Motor neuron (in vitro differentiated cells): ENCODE measurements at regions not wholly inside any gene's neighbourhood (a gene's known extent, or its start where the extent isn't known, plus 50 kb on each side); places are given as distances from the start of the nearest gene placed in this dataset.
"Not testable (repeated sequence)": the region's sequence is repeated elsewhere in the genome, so short reads cannot be mapped to it uniquely, and the experiment has no call there.

ENCODE experiments used
- ATAC-seq, 8 experiments: fragments of 200-7000 bp; cut with Tn5 transposase; replicated peaks in 6 of 8; 2 replicates each; pipeline ENCODE4 v1.8.0; 2021; ENCODE audit warnings: mild to moderate bottlenecking in 8 of 8, moderate library complexity in 8 of 8
- H3K27ac ChIP-seq, 2 donors: fragments of 250-450 bp; sonication (Bioruptor Pico); 2 replicates each; pipeline ENCODE4 v1.9.0; 2021; ENCODE audit warnings: antibody characterized with exemption in 2 of 2, mild to moderate bottlenecking in 2 of 2, moderate library complexity in 1 of 2
- H3K4me1 ChIP-seq, 2 donors: fragments of 250-450 bp; sonication (Bioruptor Pico); replicated peaks in 1 of 2; 2 replicates each; pipeline ENCODE4 v1.6.1; 2021; ENCODE audit warnings: antibody characterized with exemption in 2 of 2, mild to moderate bottlenecking in 2 of 2, moderate library complexity in 1 of 2
- H3K4me3 ChIP-seq, 5 donors: fragments of 250-450 bp; sonication (Bioruptor Pico); 2 replicates each; pipeline ENCODE4 v1.9.0; 2021; ENCODE audit warnings: antibody characterized with exemption in 5 of 5, mild to moderate bottlenecking in 5 of 5, moderate library complexity in 4 of 5
- WGBS, 10 experiments: fragments of 450-650 bp; shearing (Covaris generic); methylation state at CpG; one replicate each; pipeline ENCODE4 v1.0.0; 2022; 5-methylcytosine and 5-hydroxymethylcytosine counted together
- in situ Hi-C, 9 experiments: fragments of 400-800 bp; cut with MboI; loops; one replicate each; pipeline ENCODE4 v1.15.0; 2021; ENCODE audit warnings: low sequenced_read_pairs in 9 of 9, low pct_unique_long_range_greater_than_20kb in 2 of 9; ENCODE audit not compliant: unreplicated experiment in 9 of 9

DNA sequence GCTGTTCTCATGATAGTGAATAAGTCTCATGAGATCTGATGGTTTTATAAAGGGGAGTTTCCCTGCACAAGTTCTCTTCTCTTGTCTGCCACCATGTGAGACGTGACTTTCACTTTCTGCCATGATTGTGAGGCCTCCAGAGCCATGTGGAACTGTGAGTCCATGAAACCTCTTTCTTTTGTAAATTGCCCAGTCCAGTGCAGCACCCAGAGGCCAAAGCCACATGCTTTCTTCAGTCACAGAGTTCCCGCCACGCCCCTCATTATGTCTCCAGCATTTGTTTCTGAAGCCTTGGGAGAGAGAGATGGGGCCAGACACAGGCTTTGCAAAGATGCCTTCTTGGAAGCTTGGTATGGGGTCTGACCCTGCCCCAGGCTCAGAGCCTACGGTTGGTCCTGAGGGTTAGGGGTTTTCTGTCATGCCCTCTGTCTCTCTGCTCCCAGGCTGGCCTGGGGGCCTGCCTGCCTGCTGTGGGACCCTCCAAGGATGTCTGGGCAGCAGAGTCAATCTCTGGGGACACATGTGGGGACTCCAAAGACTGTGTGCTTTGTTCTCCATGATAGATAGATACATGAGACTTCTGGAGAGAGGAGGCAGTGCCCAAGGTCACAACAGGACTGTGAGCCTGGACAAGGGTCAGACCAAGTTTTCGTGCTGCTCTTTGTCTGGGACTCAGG is 114.1 kb upstream of the PRMT8 start:
- in situ Hi-C loops, result no loop called here
- WGBS, 10 experiments, result 11 to 100% (median 20%) methylated on average over 1 to 4 of the region's 5 CpGs; no CpG with 5 or more reads in 5 of the 10 experiments
- H3K4me3 ChIP-seq, result no peak overlapping the region
- H3K27ac ChIP-seq, result no peak overlapping the region
- ATAC-seq, result peak in 2 of 8 experiments; percentile 59 to 67
- H3K4me1 ChIP-seq, result peaks cover 9 to 18% of the 10 kb centered on the region in 2 donors

DNA sequence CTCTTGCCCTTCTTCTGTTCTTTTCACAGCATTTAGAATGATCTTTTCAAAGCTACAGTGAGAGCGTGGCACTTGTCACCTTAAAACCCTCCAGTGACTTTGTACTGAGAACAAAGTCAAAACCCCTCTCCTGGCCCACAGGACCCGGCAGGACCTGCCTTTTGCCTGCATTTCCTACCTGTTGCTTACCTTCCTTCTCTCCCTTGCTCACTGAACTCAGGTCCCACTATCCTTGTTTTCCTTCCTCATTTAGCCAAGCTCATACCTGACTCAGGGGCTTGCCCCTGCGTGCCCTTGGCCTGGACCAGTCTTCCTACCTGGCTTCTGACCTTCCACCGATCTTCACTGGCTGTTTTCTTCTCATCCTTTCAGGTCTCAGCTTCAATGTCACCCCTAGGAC is 112.3 kb upstream of the PRMT8 start:
- in situ Hi-C loops, result no loop called here
- ATAC-seq, result no peak
- H3K27ac ChIP-seq, result no peak overlapping the region
- WGBS, 10 experiments, result 29 to 100% (median 86%) methylated on average over 1 to 4 of the region's 4 CpGs
- H3K4me1 ChIP-seq, result peaks cover 9 to 18% of the 10 kb centered on the region in 2 donors
- H3K4me3 ChIP-seq, result no peak overlapping the region

GRCh38 chr12:3379079-3379478 is 111.9 kb upstream of the PRMT8 start:
- no peak overlapping the region for H3K4me3 ChIP-seq
- 17 to 100% (median 87%) methylated on average over 1 to 6 of the region's 6 CpGs; no CpG with 5 or more reads in 1 of the 10 experiments for WGBS, 10 experiments
- no peak for ATAC-seq
- in situ Hi-C loops, result no loop called here
- H3K4me1 ChIP-seq, result peaks cover 9 to 18% of the 10 kb centered on the region in 2 donors
- no peak overlapping the region for H3K27ac ChIP-seq

DNA sequence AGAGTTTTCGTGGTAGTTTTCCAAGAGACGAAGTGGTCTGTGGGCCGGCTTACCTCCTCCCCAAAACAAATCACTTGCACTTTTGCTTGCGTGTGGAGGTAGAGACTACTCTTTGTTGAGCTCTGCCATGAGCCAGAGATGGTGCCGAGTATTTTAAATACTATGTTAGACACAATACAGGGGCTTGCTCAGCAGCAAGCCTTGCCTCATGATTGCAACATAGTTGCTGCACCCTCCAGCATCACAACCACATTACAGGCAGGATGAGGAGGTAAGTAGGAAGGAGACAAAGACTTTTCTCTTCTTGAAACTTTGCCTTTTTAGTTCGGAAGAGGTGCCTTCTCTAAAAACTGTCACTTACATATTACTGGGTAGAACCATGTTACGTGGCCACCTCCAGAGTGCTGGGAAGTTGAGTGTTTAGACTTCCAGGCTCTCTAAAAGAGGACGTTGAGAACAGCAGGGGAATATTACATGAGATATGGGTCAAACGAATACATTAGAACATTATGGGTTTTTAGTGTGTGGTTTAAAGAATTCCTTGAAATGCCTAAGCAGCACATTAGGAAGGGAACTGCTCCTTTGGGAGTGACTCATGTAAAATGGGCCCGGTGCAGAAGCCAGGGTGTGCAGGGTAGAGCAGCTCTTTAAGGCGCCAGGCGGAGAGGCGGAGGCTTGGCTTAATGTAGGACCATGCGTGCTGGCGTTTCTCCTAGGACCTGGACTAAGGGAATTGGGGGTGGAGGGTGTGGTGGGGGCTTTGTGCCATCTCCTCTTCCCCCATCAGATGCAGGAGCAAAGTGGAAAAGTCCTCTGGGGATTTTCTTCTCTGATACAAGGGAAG is 110.6 kb upstream of the PRMT8 start:
- ATAC-seq, result peak in 3 of 8 experiments; percentile 32 to 92 (median 89)
- Histone ChIP-seq H3K4me3 (no peak overlapping the region), H3K4me1 (peaks cover 9 to 18% of the 10 kb centered on the region in 2 donors), H3K27ac (no peak overlapping the region)
- in situ Hi-C loops, result no loop called here
- 12 to 100% (median 89%) methylated on average over 1 to 10 of the region's 15 CpGs for WGBS, 10 experiments

- Histone ChIP-seq H3K4me3 (no peak overlapping the region), H3K27ac (no peak overlapping the region), H3K4me1 (peaks cover 9 to 17% of the 10 kb centered on the region in 2 donors)
- WGBS, 10 experiments, result 0 to 100% (median 30%) methylated on average over 1 to 5 of the region's 6 CpGs
- in situ Hi-C loops, result no loop called here
- ATAC-seq, result peak in 6 of 8 experiments; percentile 36 to 49 (median 40)
Observed at GRCh38 chr12:3381059-3382047, 109.7 kb upstream of the PRMT8 start.

- no peak overlapping the region for H3K27ac ChIP-seq
- 28 to 88% (median 62%) methylated on average over 1 to 3 of the region's 4 CpGs; no CpG with 5 or more reads in 1 of the 10 experiments for WGBS, 10 experiments
- in situ Hi-C loops, result no loop called here
Observed at GRCh38 chr12:3389986-3390385, 101.0 kb upstream of the PRMT8 start.

GRCh38 chr12:3397596-3397995 is 93.4 kb upstream of the PRMT8 start:
- Histone ChIP-seq H3K27ac (peak overlapping the region in 1 of 2 donors; percentile 82), H3K4me1 (peaks cover 7 to 13% of the 10 kb centered on the region in 2 donors), H3K4me3 (peak overlapping the region in 1 of 5 donors; percentile 24)
- in situ Hi-C loops, ATAC-seq: not testable (repeated sequence)
- no CpG with 5 or more reads among the region's 16 CpGs for WGBS, 10 experiments

More at GRCh38 chr12:3389986-3390385, 101.0 kb upstream of the PRMT8 start:
- Histone ChIP-seq H3K4me1 (no peaks in the 10 kb centered on the region), H3K4me3 (no peak overlapping the region)
- ATAC-seq, result peak in 2 of 8 experiments; percentile 18 to 79

- no peak overlapping the region for H3K4me3 ChIP-seq
- in situ Hi-C loops, result no loop called here
- ATAC-seq, result peak in 5 of 8 experiments; percentile 97 to 99 (median 99)
- peak overlapping the region; percentile 41 to 82 for H3K27ac ChIP-seq
- WGBS, 10 experiments, result 0 to 100% (median 67%) methylated on average over 1 to 4 of the region's 6 CpGs; no CpG with 5 or more reads in 4 of the 10 experiments
- peaks cover 7 to 13% of the 10 kb centered on the region in 2 donors for H3K4me1 ChIP-seq
Observed at GRCh38 chr12:3398196-3398789, 92.7 kb upstream of the PRMT8 start.

DNA sequence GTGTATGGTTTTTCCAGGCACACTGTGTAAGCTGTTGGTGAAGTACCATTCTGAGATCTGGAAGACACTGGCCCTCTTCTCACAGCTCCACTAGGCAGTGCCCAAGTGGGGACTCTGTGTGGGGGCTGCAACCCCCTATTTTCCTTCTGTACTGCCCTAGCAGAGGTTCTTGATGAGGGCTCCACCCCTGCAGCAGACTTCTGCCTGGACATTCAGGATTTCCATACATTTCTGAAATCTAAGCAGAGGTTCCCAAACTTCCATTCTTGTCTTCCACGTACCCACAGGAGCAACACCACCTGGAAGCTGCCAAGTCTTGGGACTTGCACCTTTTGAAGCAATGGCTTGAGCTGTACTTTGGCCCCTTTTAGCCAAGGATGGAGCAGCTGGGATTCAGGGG is 85.2 kb upstream of the PRMT8 start:
- no peak for ATAC-seq
- H3K4me1 ChIP-seq, result no peaks in the 10 kb centered on the region
- H3K4me3 ChIP-seq, result no peak overlapping the region
- 0 to 33% methylated on average over 1 of the region's 1 CpG; no CpG with 5 or more reads in 8 of the 10 experiments for WGBS, 10 experiments
- in situ Hi-C loops, result no loop called here
- H3K27ac ChIP-seq, result no peak overlapping the region

- Histone ChIP-seq H3K4me3 (no peak overlapping the region), H3K27ac (no peak overlapping the region), H3K4me1 (no peaks in the 10 kb centered on the region)
- in situ Hi-C loops, result no loop called here
- ATAC-seq, result no peak
- 0 to 93% (median 80%) methylated on average over 1 of the region's 1 CpG; no CpG with 5 or more reads in 1 of the 10 experiments for WGBS, 10 experiments
Observed at GRCh38 chr12:3407723-3408122, 83.3 kb upstream of the PRMT8 start.

- no peak overlapping the region for H3K27ac ChIP-seq
- 0 to 100% (median 74%) methylated on average over 1 to 2 of the region's 2 CpGs; no CpG with 5 or more reads in 4 of the 10 experiments for WGBS, 10 experiments
- no peaks in the 10 kb centered on the region for H3K4me1 ChIP-seq
- in situ Hi-C loops, result no loop called here
- no peak for ATAC-seq
- H3K4me3 ChIP-seq, result no peak overlapping the region
Observed at GRCh38 chr12:3409662-3410061, 81.3 kb upstream of the PRMT8 start.

- Histone ChIP-seq H3K4me1 (no peaks in the 10 kb centered on the region), H3K4me3 (no peak overlapping the region), H3K27ac (no peak overlapping the region)
- ATAC-seq, result no peak
- in situ Hi-C loops, result no loop called here
- WGBS, 10 experiments, result 0 to 100% (median 75%) methylated on average over 1 of the region's 1 CpG; no CpG with 5 or more reads in 6 of the 10 experiments
Observed at GRCh38 chr12:3416159-3416558, 74.8 kb upstream of the PRMT8 start.
